H1 (cell line): ENCODE measurements at regions not wholly inside any gene's neighbourhood (a gene's known extent, or its start where the extent isn't known, plus 50 kb on each side); places are given as distances from the start of the nearest gene placed in this dataset.

Source experiments
- CTCF ChIA-PET: fragments of 300-600 bp; sonication (Branson Sonifier 250); formaldehyde crosslinking; loops from one replicate; lab custom pipeline; 2021; ENCODE audit not compliant: partially characterized antibody; lab: Charles Lee
- POLR2A ChIA-PET: fragments of 300-600 bp; sonication (Branson Sonifier 250); formaldehyde crosslinking; loops from one replicate; lab custom pipeline; 2021; ENCODE audit warnings: inconsistent platforms; ENCODE audit not compliant: partially characterized antibody; lab: Charles Lee
- DNase-seq, 2 experiments: peaks; one replicate each; pipeline versions ENCODE4 v3.0.0 to v3.0.0-alpha.2; 2010 to 2022; ENCODE audit warnings: low spot score in 2 of 2, low read depth in 1 of 2, mixed read lengths in 1 of 2
- FAIRE-seq: peaks from 2 replicates; lab custom pipeline; 2011; peaks lifted over from hg19 to GRCh38; lab: Jason Lieb, UNC
- H2AFZ ChIP-seq: 2 replicates; pipeline ENCODE4 v1.8.1; 2012; ENCODE audit warnings: low read length, inconsistent platforms
- H2AK5ac ChIP-seq: 2 replicates; pipeline ENCODE4 v1.6.1; 2013; ENCODE audit warnings: low read depth, low read length
- H2BK120ac ChIP-seq: replicated peaks from 2 replicates; pipeline ENCODE3; 2013; ENCODE audit warnings: low read depth, low read length, inconsistent platforms
- H2BK12ac ChIP-seq: 2 replicates; pipeline ENCODE4 v1.6.1; 2013; ENCODE audit warnings: low read depth, low read length
- H2BK15ac ChIP-seq: 2 replicates; pipeline ENCODE4 v1.6.1; 2013; ENCODE audit warnings: low read length
- H2BK20ac ChIP-seq: 2 replicates; pipeline ENCODE4 v1.6.1; 2013; ENCODE audit warnings: low read length
- H2BK5ac ChIP-seq: 2 replicates; pipeline ENCODE4 v1.6.1; 2013; ENCODE audit warnings: low read depth, low read length
- H3K14ac ChIP-seq: 2 replicates; pipeline ENCODE4 v1.6.1; 2013; ENCODE audit warnings: inconsistent platforms; ENCODE audit not compliant: insufficient read length
- H3K18ac ChIP-seq: 2 replicates; pipeline ENCODE4 v1.6.1; 2013; ENCODE audit warnings: low read length; ENCODE audit errors: extremely low read depth
- H3K23ac ChIP-seq: 2 replicates; pipeline ENCODE4 v1.6.1; 2013; ENCODE audit warnings: inconsistent platforms; ENCODE audit not compliant: insufficient read length
- H3K23me2 ChIP-seq: 2 replicates; pipeline ENCODE4 v1.6.1; 2013; ENCODE audit warnings: low read depth, low read length
- H3K27ac ChIP-seq: 2 replicates; pipeline ENCODE4 v1.6.1; 2011; ENCODE audit warnings: low read depth, low read length, inconsistent platforms
- H3K27me3 ChIP-seq, 4 experiments: replicated peaks in 1 of 4; 1 replicate in 1 of 4; 2 replicates in 3 of 4; pipeline versions ENCODE4 v1.6.1 to v1.8.1; 2011 to 2013; ENCODE audit warnings: low read length in 3 of 4, mild to moderate bottlenecking in 3 of 4, inconsistent platforms in 2 of 4, mixed read lengths in 2 of 4, moderate library complexity in 1 of 4; ENCODE audit not compliant: control insufficient read depth in 3 of 4, insufficient read depth in 3 of 4; ENCODE audit errors: extremely low read depth in 1 of 4
- H3K36me3 ChIP-seq, 4 experiments: 2 replicates each; pipeline versions ENCODE4 v1.6.1 to v1.8.1; 2011 to 2013; ENCODE audit warnings: mild to moderate bottlenecking in 4 of 4, low read length in 3 of 4, moderate library complexity in 2 of 4, control low read depth in 1 of 4, inconsistent platforms in 1 of 4; ENCODE audit not compliant: insufficient read depth in 4 of 4, control insufficient read depth in 2 of 4
- H3K4ac ChIP-seq: replicated peaks from 2 replicates; pipeline ENCODE3; 2013; ENCODE audit warnings: low read length, low read depth, mixed read lengths, inconsistent platforms; ENCODE audit not compliant: insufficient read length
- H3K4me1 ChIP-seq, 4 experiments: replicated peaks in 1 of 4; 1 replicate in 1 of 4; 2 replicates in 3 of 4; pipeline versions ENCODE4 v1.6.1 to v1.8.1; 2011 to 2013; ENCODE audit warnings: low read length in 3 of 4, inconsistent platforms in 2 of 4, mixed read lengths in 1 of 4; ENCODE audit not compliant: insufficient read depth in 4 of 4, control insufficient read depth in 3 of 4
- H3K4me2 ChIP-seq, 2 experiments: 2 replicates each; pipeline versions ENCODE4 v1.6.1 to v1.8.1; 2011 to 2013; ENCODE audit warnings: low read depth in 2 of 2, low read length in 2 of 2, control low read depth in 1 of 2, inconsistent platforms in 1 of 2, mild to moderate bottlenecking in 1 of 2; ENCODE audit not compliant: insufficient read depth in 1 of 2
- H3K4me3 ChIP-seq, 4 experiments: fragments of 200-600, 300-600 bp in 1 of 4; sonication (generic), shearing (Covaris generic), sonication (Bioruptor Twin) in 1 of 4; 2 replicates each; pipeline versions ENCODE4 v1.5.1 to v1.8.1; 2011 to 2016; ENCODE audit warnings: low read length in 4 of 4, low read depth in 3 of 4, control low read depth in 2 of 4, inconsistent platforms in 2 of 4, mild to moderate bottlenecking in 2 of 4, mixed read lengths in 1 of 4, moderate library complexity in 1 of 4; ENCODE audit not compliant: insufficient read depth in 2 of 4; ENCODE audit errors: extremely low read depth in 1 of 4
- H3K56ac ChIP-seq: replicated peaks from 2 replicates; pipeline ENCODE3; 2013; ENCODE audit warnings: low read depth, mild to moderate bottlenecking, mixed read lengths, low read length, inconsistent platforms; ENCODE audit not compliant: insufficient read length
- H3K79me1 ChIP-seq: 2 replicates; pipeline ENCODE4 v1.6.1; 2013; ENCODE audit warnings: low read depth, low read length, control low read depth
- H3K79me2 ChIP-seq, 2 experiments: 2 replicates each; pipeline versions ENCODE4 v1.6.1 to v1.8.1; 2012 to 2013; ENCODE audit warnings: low read length in 2 of 2, mild to moderate bottlenecking in 2 of 2, inconsistent platforms in 1 of 2; ENCODE audit not compliant: insufficient read depth in 2 of 2, control insufficient read depth in 1 of 2
- H3K9ac ChIP-seq, 4 experiments: replicated peaks in 1 of 4; 1 replicate in 1 of 4; 2 replicates in 3 of 4; pipeline versions ENCODE4 v1.6.1 to v1.8.1; 2011 to 2013; ENCODE audit warnings: low read depth in 3 of 4, low read length in 3 of 4, control low read depth in 2 of 4, mild to moderate bottlenecking in 2 of 4, moderate library complexity in 2 of 4, inconsistent platforms in 1 of 4; ENCODE audit errors: extremely low read depth in 1 of 4
- H3K9me3 ChIP-seq, 2 experiments: 2 replicates each; pipeline versions ENCODE4 v1.6.1 to v1.8.1; 2012 to 2013; ENCODE audit warnings: mild to moderate bottlenecking in 2 of 2, moderate library complexity in 2 of 2, control low read depth in 1 of 2, inconsistent platforms in 1 of 2, low read depth in 1 of 2, low read length in 1 of 2, mixed read lengths in 1 of 2; ENCODE audit not compliant: insufficient read depth in 2 of 2
- H4K20me1 ChIP-seq, 2 experiments: replicated peaks in 1 of 2; 2 replicates each; pipeline versions ENCODE3 to v1.8.1; 2011 to 2013; ENCODE audit warnings: inconsistent platforms in 2 of 2, low read length in 2 of 2, mild to moderate bottlenecking in 1 of 2; ENCODE audit not compliant: insufficient read depth in 2 of 2, control insufficient read depth in 1 of 2
- H4K5ac ChIP-seq: 2 replicates; pipeline ENCODE4 v1.6.1; 2013; ENCODE audit warnings: low read length, low read depth, mixed read lengths, inconsistent platforms; ENCODE audit not compliant: insufficient read length
- H4K8ac ChIP-seq: 2 replicates; pipeline ENCODE4 v1.8.0; 2013; ENCODE audit warnings: mild to moderate bottlenecking, moderate library complexity, low read length, inconsistent platforms; ENCODE audit not compliant: insufficient read depth; ENCODE audit errors: extremely low read depth
- H4K91ac ChIP-seq: replicated peaks from 2 replicates; pipeline ENCODE3; 2013; ENCODE audit warnings: low read length, mixed read lengths, inconsistent platforms; ENCODE audit not compliant: insufficient read length
- POLR2A ChIP-seq, 2 experiments: IDR thresholded peaks; 1 replicate in 1 of 2; 2 replicates in 1 of 2; pipeline ENCODE4 v1.6.1; 2011; ENCODE audit warnings: low read depth in 2 of 2, low read length in 2 of 2, mild to moderate bottlenecking in 2 of 2; ENCODE audit errors: control extremely low read depth in 1 of 2
- RBBP5 ChIP-seq: IDR thresholded peaks from 2 replicates; pipeline ENCODE4 v1.7.1; 2012; ENCODE audit warnings: low read depth, mild to moderate bottlenecking, inconsistent platforms, low read length, moderate library complexity, borderline replicate concordance
- SIX5 ChIP-seq: IDR thresholded peaks from 2 replicates; pipeline ENCODE4 v1.6.1; 2011; ENCODE audit warnings: mild to moderate bottlenecking, low read depth, low read length
- TEAD4 ChIP-seq: IDR thresholded peaks from 2 replicates; pipeline ENCODE4 v1.6.1; 2012; ENCODE audit warnings: low read depth, low read length, inconsistent platforms, mixed read lengths
- WGBS, 2 experiments: shearing (Covaris generic) in 1 of 2; methylation state at CpG; one replicate each; pipeline versions ENCODE4 v1.1.6 to v1.1.7; 2013 to 2015; ENCODE audit warnings: low lambda C conversion rate in 2 of 2, mixed read lengths in 2 of 2, inconsistent platforms in 1 of 2, low coverage in 1 of 2, missing lambda C conversion rate in 1 of 2; ENCODE audit not compliant: insufficient replicate concordance in 2 of 2, insufficient coverage in 1 of 2, insufficient read length in 1 of 2; ENCODE audit errors: extremely low coverage in 1 of 2, missing lambda C conversion rate in 1 of 2; 5-methylcytosine and 5-hydroxymethylcytosine counted together

- no peak overlapping the region for H4K5ac ChIP-seq
- no peaks in the 10 kb centered on the region for H3K36me3 ChIP-seq
- FAIRE-seq: no peak
- no peaks in the 10 kb centered on the region for H3K79me1 ChIP-seq
- H2BK12ac ChIP-seq: no peak overlapping the region
- DNase-seq: no peak
- no peaks in the 10 kb centered on the region for H3K23me2 ChIP-seq
- no peak overlapping the region for H2AK5ac ChIP-seq
- no peak overlapping the region for H3K4me3 ChIP-seq
- no peak overlapping the region for H3K18ac ChIP-seq
- no peak overlapping the region for H3K56ac ChIP-seq
- H2AFZ ChIP-seq: no peak overlapping the region
- H2BK20ac ChIP-seq: no peak overlapping the region
- no peaks in the 10 kb centered on the region for H4K20me1 ChIP-seq
- no peak overlapping the region for H2BK120ac ChIP-seq
- H3K79me2 ChIP-seq: no peaks in the 10 kb centered on the region
- H3K27me3 ChIP-seq: no peaks in the 10 kb centered on the region
- H2BK5ac ChIP-seq: no peak overlapping the region
- H3K27ac ChIP-seq: no peak overlapping the region
- no peak overlapping the region for H3K9ac ChIP-seq
- no peak overlapping the region for H3K14ac ChIP-seq
- peaks cover 0 to 4% of the 10 kb centered on the region in 2 experiments; a peak in 1 of 4 replicates for H3K9me3 ChIP-seq
- POLR2A ChIA-PET: no interaction called here
- H4K8ac ChIP-seq: no peak overlapping the region
- no peak overlapping the region for H3K23ac ChIP-seq
- CTCF ChIA-PET: interaction anchor here (0.6 kb wide), 1 partner anchor 587 kb away, joined by 3 read pairs; no protein-coding TSS in a partner anchor
- no peak overlapping the region for H2BK15ac ChIP-seq
- WGBS, 2 experiments: 100% methylated on average over 1 of the region's 1 CpG; no CpG with 5 or more reads in 1 of the 2 experiments
- no peak overlapping the region for H4K91ac ChIP-seq
- H3K4me1 ChIP-seq: no peaks in the 10 kb centered on the region
- H3K4me2 ChIP-seq: no peak overlapping the region
- TF ChIP-seq POLR2A (IDR thresholded peaks at IDR 0.05; ENCODE audit: control extremely low read depth in 1 of 2, low read depth in 2 of 2, low read length in 2 of 2) (no peak), SIX5 (no peak), RBBP5 (no peak), TEAD4 (no peak)
- H3K4ac ChIP-seq: no peak overlapping the region
These were observed 641.4 kb upstream of the CBLB start for GRCh38 chr3:106510206-106510605.
